ENCODE measurements at regions not wholly inside any gene's neighbourhood (a gene's known extent, or its start where the extent isn't known, plus 50 kb on each side); places are given as distances from the start of the nearest gene placed in this dataset.
"Not testable (repeated sequence)": the region's sequence is repeated elsewhere in the genome, so short reads cannot be mapped to it uniquely, and the experiment has no call there.

DNA sequence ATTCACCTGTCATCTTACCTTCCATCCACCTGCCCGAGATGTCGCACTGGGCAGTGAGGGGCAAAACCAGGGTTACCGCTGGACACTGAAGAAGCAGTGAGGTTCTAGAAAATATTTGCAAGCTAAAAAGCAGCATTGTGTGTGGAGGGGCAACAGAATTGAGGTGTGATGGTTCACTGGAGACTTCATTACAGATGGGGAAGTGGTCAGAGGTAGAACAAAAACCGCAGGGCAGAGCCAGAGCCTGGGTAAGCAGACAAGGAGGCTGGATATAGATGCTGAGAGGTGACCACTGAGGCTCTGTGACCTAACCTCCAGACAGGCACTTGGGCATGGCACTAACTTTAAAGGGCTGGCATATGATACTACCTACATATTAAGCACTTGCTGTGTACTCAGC, 363.9 kb upstream of the PROX1 start:
- intact Hi-C loops (cut with micrococcal nuclease) = no loop called here

- intact Hi-C loops (cut with micrococcal nuclease) = not testable (repeated sequence)
These were observed 351.0 kb upstream of the PROX1 start for GRCh38 chr1:213636778-213637177.

- intact Hi-C loops (cut with micrococcal nuclease) = no loop called here
These were observed 346.5 kb upstream of the PROX1 start for GRCh38 chr1:213641312-213641711.

- intact Hi-C loops (cut with micrococcal nuclease) = no loop called here
These were observed 344.4 kb upstream of the PROX1 start for GRCh38 chr1:213643360-213643759.

GRCh38 chr1:213647864-213648650, 339.7 kb upstream of the PROX1 start:
- intact Hi-C loops (cut with micrococcal nuclease) = no loop called here

DNA sequence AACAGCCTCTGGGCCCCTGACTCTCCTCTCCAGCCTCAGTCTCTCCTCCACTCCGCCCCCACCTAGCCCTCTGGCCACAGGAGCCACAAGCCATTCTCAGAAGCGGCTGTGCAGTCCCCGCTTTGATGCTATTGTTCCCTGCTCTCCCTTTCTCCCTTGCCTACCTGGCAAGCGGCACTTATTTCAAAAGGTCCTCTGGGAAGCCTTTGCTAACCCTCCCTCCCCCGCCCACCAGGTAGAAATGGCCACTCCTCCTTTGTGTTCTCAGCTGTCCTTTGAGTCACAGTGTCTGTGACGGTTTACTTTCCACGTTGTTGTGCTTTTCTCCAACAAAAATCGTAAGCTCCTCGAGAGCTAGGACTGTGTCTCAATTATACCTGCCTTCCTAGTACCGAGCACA, 338.4 kb upstream of the PROX1 start:
- intact Hi-C loops (cut with micrococcal nuclease) = no loop called here

- intact Hi-C loops (cut with micrococcal nuclease) = no loop called here
These were observed 337.2 kb upstream of the PROX1 start for GRCh38 chr1:213650603-213651002.

GRCh38 chr1:213651077-213651476, 336.7 kb upstream of the PROX1 start:
- intact Hi-C loops (cut with micrococcal nuclease) = no loop called here

DNA sequence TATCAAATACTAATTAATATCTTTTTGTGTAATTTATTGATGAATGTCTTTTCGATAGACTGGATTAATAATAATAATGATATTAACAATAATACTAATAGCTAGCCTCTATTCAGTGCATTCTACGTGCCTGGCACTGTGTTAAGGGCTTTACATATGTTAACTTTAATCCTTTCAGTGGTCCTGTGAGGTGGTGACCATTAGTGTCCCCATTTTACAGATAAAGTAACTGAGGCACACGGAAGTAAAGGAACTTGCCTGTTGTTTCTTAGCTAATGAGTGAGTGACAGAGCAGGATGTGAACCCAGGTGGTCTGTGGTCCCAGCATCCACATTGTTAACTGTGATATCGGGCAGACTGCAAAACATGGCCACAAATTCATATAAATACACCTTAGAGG, 335.7 kb upstream of the PROX1 start:
- intact Hi-C loops (cut with micrococcal nuclease) = no loop called here

- intact Hi-C loops (cut with micrococcal nuclease) = no loop called here
These were observed 331.7 kb upstream of the PROX1 start for GRCh38 chr1:213656039-213656438.

DNA sequence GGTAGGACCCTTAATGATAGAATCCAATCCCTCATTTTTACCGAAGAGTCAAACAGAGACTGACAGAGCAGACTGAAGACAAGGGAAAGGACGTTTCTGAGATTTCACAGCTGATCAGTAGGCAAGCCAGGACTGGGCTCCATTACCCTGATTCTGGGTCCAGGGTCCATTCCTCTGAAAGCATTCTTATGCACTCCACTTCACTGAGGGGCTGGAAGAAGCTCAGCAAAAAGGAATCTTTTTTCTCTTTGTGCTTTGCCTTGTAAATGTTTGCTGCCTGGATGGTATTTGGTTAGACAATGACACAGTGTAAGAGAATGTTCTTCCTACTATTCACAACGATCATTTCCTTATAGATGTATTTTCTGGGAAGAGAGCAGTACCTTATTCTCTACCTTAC, 331.3 kb upstream of the PROX1 start:
- intact Hi-C loops (cut with micrococcal nuclease) = no loop called here

DNA sequence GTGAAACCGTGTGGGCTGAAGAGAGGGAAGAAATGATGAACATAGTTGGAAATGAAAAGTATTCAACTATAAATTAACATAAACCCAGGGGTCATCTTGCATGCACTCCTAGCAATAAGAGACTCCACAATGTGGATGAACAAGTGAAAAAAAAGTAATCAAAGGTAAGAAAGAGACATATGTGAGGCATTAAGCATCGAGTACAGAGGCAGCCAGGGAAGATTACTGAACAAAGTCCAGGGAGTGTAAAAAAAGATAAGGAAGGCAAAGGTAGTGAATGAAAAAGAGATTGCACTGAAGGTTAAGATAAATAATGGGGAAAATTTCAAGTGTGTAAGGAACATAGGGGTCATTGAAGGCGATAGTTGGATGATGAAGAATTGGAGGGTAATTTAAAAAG, 330.8 kb upstream of the PROX1 start:
- intact Hi-C loops (cut with micrococcal nuclease) = no loop called here

DNA sequence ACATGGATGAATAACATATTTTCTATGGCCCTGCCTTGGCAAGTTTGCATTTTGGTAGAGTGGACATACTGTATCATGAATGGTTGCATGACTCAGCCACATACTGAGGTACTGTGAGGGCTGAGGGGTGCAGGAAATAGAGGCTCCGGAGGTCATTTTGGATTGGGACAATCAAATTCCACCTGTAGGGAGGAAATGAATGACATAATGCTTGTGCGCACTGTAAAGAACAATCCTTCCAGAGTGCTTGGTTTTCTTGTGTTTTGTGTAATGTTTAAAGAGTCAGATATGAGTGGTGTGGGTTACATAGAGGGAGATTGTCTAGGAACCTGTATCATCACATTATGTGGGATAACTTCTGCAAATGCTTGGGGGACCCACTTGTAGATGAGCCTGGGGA, 329.9 kb upstream of the PROX1 start:
- intact Hi-C loops (cut with micrococcal nuclease) = no loop called here

- intact Hi-C loops (cut with micrococcal nuclease) = no loop called here
These were observed 329.3 kb upstream of the PROX1 start for GRCh38 chr1:213658457-213658856.

- intact Hi-C loops (cut with micrococcal nuclease) = no loop called here
These were observed 327.9 kb upstream of the PROX1 start for GRCh38 chr1:213659580-213660547.

GRCh38 chr1:213661302-213661701, 326.5 kb upstream of the PROX1 start:
- intact Hi-C loops (cut with micrococcal nuclease) = no loop called here

- intact Hi-C loops (cut with micrococcal nuclease) = no loop called here
These were observed 321.7 kb upstream of the PROX1 start for GRCh38 chr1:213666113-213666512.

- intact Hi-C loops (cut with micrococcal nuclease) = no loop called here
These were observed 320.9 kb upstream of the PROX1 start for GRCh38 chr1:213666922-213667321.

DNA sequence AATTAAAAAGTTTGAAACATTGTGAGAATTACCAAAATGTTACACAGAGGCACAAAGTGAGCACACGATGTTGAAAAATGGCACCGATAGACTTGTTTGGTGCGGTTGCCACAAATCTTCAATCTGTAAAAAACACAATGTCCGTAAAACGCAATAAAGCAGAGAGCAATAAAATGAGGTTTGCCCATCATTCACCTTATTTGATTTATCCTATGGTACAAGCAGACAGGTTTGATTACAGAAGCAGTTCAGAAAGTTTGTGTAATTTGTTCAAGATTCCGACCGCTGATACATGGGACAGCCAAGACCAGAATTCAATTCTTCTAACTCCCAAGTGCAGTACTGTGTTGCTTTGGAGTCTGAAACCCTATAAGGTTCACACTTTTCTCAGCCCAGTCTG, 318.3 kb upstream of the PROX1 start:
- intact Hi-C loops (cut with micrococcal nuclease) = no loop called here

DNA sequence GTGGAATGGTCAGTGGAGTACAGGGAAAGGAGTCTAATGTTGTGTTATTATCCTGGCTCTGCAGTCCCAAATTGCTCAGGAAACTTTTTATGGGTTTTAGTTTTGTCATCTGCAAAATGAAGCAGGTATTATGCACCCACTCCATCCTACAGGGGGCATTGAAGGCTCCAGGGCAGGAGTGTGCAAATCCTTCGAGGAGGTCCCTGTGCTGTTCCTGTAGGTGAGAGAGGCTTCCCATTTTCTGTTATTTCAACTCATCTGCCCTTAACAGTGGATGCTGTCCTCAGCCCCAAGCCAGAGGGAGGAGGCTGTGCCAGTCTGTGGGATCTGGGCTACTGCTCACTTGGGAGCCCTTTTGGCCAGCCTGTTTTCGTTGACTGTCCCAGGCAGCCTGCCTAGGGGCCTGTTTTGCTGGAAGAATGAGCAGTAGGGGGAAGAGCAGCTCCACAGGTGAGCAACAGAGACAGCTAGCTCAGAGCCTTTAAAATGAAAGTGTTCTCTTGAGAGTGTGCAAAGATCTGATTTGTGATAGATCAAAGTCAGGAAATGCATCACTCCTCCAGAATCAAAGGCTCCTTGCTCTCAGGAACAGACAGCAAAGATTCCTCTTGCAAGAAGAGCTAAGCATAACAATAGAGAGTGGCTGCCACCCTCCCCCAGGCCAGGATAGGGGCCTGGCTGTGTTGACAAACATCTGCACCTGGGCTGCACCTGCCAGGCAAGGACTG, 317.6 kb upstream of the PROX1 start:
- intact Hi-C loops (cut with micrococcal nuclease) = no loop called here

DNA sequence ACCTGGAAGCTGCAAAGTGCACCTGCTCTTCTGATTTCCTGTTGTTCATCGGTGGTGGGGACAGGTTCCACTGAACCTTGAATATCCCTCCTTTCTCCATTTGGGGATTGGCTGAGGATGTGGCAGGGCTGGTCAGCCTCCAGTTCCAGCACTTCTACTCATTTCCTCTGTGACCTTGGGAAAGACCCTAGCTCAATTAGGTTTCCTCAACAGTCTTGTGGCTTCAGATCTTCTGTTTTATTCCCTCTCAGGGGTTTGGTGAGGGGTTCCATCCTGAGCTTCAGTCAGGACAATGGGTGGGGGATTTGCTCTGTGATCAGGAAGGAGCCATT, 317.1 kb upstream of the PROX1 start:
- intact Hi-C loops (cut with micrococcal nuclease) = no loop called here

DNA sequence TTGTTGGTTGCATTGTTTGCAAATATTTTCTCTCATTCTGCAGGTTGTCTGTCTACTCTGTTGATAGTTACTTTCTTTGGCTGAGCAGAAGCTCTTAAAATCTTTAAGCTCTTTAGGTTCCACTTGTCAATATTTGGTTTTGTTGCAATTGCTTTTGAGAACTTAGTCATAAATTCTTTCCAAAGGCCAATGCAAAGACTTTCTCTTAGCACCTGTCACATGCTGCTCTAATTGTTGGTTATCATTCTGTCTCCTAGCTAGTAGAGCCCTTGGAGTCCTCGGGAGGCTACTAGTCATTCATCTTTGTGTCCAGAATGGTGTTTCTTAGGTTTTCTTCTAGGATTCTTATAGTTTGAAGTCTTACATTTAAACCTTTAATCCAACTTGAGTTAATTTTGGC, 312.7 kb upstream of the PROX1 start:
- intact Hi-C loops (cut with micrococcal nuclease) = no loop called here

Data from T-helper 2 cell treated with Interferon-gamma antibody and Interleukin-4, amounts not matched to agents 100 ng/mL and 5 ng/mL, for 36 hours (primary cell).